DOHH2 (cell line): ENCODE measurements at regions not wholly inside any gene's neighbourhood (a gene's known extent, or its start where the extent isn't known, plus 50 kb on each side); places are given as distances from the start of the nearest gene placed in this dataset.

ENCODE experiments used
- EZH2phosphoT487 ChIP-seq: fragments of 200-600 bp; sonication (generic); IDR thresholded peaks from 2 replicates; pipeline ENCODE4 v1.6.1; 2017; ENCODE audit warnings: borderline replicate concordance, mild to moderate bottlenecking, antibody characterized with exemption, low read length, moderate library complexity, mixed read lengths
- TF ChIP-seq, protein P1 (sequence below): fragments of 200-600 bp; sonication (generic); IDR thresholded peaks from one replicate; pipeline ENCODE4 v1.5.1; 2014; ENCODE audit warnings: antibody characterized with exemption, mild to moderate bottlenecking, low read depth, low read length; ENCODE audit not compliant: poor library complexity, severe bottlenecking

DNA sequence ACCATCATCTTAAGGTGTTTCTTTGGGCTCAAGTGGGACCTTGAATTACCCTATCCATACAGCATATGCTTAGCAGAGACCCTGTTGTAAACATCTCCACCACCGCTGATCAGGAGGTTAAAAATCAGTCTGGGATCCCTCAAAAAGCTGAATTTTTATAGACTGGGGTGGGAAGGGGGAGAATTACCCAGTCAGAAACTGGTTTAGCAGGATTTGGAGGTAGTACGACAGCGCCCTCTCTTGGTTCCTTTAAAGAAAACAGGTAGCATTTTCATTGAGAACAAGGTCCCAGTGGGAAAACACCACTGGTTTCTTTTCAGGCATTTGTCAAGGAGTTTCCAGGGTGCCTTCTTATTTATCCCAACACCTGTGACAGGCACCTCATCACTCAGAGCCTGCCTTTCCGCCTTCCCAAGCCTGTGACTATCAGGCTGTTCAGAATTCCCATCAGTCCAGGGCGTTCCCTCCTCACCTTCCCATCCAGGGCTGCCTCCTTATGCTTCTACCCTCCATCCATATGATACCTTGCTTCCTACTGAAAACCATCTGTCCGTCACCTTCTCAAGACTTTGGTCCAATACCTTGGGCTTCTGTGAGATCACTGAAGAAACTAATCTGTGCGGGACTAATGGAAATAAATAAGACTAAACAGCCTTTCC is 203.8 kb upstream of the RAI14 start:
- TF ChIP-seq, protein P1, sequence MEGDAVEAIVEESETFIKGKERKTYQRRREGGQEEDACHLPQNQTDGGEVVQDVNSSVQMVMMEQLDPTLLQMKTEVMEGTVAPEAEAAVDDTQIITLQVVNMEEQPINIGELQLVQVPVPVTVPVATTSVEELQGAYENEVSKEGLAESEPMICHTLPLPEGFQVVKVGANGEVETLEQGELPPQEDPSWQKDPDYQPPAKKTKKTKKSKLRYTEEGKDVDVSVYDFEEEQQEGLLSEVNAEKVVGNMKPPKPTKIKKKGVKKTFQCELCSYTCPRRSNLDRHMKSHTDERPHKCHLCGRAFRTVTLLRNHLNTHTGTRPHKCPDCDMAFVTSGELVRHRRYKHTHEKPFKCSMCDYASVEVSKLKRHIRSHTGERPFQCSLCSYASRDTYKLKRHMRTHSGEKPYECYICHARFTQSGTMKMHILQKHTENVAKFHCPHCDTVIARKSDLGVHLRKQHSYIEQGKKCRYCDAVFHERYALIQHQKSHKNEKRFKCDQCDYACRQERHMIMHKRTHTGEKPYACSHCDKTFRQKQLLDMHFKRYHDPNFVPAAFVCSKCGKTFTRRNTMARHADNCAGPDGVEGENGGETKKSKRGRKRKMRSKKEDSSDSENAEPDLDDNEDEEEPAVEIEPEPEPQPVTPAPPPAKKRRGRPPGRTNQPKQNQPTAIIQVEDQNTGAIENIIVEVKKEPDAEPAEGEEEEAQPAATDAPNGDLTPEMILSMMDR = no peak
- no peak for TF ChIP-seq EZH2phosphoT487
